SH-SY5Y (cell line): ENCODE measurements at regions not wholly inside any gene's neighbourhood (a gene's known extent, or its start where the extent isn't known, plus 50 kb on each side); places are given as distances from the start of the nearest gene placed in this dataset.

ENCODE experiments used
- GATA2 ChIP-seq: IDR thresholded peaks from 2 replicates; pipeline ENCODE4 v1.6.1; 2011; ENCODE audit warnings: mild to moderate bottlenecking, low read depth, low read length
- GATA3 ChIP-seq: IDR thresholded peaks from 2 replicates; pipeline ENCODE4 v1.6.1; 2011; ENCODE audit warnings: low read depth, mild to moderate bottlenecking, low read length, moderate library complexity

DNA sequence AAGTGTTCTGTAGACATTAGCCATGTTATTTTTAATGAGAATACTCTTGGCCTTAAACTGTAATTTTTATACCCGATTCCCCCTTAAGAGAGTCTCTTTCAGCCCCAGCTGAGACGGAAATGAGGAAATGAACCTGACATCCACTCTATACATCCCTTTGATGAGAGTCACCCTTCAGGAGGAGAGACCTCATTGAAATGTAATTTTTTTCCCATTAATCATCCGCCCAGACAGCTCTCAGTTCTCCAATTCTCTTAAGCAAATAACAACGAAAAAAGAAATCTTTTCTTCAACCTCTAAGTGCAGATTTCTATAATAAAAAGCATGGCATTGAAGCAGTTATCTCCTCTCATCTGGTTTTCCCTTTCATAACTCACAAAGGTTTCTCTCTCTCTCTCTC lies 243.8 kb upstream of the PMEPA1 start:
- no peak for TF ChIP-seq GATA3
- TF ChIP-seq GATA2 = no peak
